ENCODE measurements at regions not wholly inside any gene's neighbourhood (a gene's known extent, or its start where the extent isn't known, plus 50 kb on each side); places are given as distances from the start of the nearest gene placed in this dataset.
"Not testable (repeated sequence)": the region's sequence is repeated elsewhere in the genome, so short reads cannot be mapped to it uniquely, and the experiment has no call there.

DNA sequence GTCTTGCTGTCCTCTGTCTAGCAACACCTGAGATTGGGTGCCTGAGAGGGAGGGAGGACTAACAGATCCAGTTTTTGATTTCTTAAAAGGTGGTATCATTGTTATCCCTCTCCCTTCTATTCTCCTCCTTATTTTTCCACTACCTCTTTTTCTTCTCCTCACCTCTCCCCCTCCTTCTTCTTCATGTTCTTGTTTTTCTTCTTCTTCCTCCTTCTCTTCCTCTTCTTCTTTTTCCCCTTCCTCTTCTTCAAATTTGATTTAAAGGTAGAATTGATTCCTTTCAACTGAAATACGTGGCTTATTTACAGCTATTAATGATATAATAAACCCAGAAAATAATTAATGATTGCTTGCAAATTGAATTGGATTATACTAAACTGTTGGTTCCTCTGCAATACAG is 256.8 kb upstream of the BTG1 start:
- in situ Hi-C loops (cut with MboI; ENCODE audit: low pct_unique_long_range_greater_than_20kb, low sequenced_read_pairs) = no loop called here
- DNase-seq = no peak

DNA sequence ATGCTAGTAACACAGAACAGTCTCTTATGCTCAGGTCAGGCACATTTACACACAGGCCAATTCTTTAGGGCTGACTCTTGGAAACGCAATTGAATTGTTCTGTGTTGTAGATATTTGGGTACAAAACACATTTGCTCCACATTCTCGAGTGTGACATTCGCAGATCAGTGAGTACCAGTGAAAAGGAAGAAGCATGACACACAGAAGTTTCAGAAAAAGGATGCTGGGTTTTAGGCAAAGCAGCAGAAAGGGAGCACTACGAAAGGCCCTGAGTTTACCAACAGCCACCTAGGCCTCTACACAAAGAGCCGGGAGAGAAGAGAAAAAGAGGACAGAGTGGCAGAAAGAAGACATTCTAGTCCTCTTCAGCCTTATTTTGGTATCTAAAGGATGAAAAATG is 254.4 kb upstream of the BTG1 start:
- DNase-seq = no peak
- in situ Hi-C loops (cut with MboI; ENCODE audit: low pct_unique_long_range_greater_than_20kb, low sequenced_read_pairs) = no loop called here

GRCh38 chr12:92398565-92399309 is 253.1 kb upstream of the BTG1 start:
- in situ Hi-C loops (cut with MboI; ENCODE audit: low pct_unique_long_range_greater_than_20kb, low sequenced_read_pairs) = no loop called here
- DNase-seq = no peak

GRCh38 chr12:92396647-92397252 is 251.1 kb upstream of the BTG1 start:
- in situ Hi-C loops (cut with MboI; ENCODE audit: low pct_unique_long_range_greater_than_20kb, low sequenced_read_pairs) = no loop called here
- DNase-seq = no peak

DNA sequence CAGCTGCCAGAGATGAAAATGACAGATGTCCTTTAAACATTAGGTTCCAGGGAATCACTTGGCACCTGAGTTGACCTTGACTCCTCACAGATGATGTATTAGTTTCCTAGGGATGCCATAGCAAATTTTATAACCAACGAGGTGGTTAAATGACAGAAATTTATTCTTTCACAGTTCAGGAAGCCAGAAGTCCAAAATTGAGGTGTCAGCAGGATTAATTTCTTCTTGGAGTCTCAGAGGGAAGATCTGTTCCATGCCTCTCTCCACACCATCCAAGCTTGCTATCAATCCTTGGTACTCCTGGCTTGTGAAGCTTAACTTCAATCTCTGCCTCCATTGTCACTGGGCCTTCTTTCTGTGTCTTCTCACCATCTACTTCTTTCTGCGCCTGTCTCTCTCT is 249.7 kb upstream of the BTG1 start:
- in situ Hi-C loops (cut with MboI; ENCODE audit: low pct_unique_long_range_greater_than_20kb, low sequenced_read_pairs) = no loop called here
- no peak for DNase-seq

GRCh38 chr12:92394895-92395294 is 249.2 kb upstream of the BTG1 start:
- no peak for DNase-seq
- in situ Hi-C loops (cut with MboI; ENCODE audit: low pct_unique_long_range_greater_than_20kb, low sequenced_read_pairs) = no loop called here

GRCh38 chr12:92393504-92393903 is 247.9 kb upstream of the BTG1 start:
- in situ Hi-C loops (cut with MboI; ENCODE audit: low pct_unique_long_range_greater_than_20kb, low sequenced_read_pairs) = no loop called here
- DNase-seq = no peak

DNA sequence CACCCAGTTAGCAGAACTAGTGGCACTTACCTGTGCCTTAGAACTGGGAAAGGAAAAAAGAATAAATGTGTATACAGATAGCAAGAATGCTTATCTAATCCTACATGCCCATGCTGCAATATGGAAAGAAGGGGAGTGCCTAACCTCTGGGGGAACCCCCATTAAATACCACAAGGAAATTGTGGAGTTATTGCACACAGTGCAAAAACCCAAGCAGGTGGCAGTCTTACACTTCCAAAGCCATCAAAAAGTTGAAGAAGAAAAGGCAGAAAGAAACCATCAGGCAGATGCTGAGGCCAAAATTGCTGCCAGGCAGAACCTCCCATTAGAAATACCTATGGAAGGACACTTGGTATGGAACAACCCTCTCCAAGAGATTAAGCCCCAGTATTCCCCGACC is 246.1 kb upstream of the BTG1 start:
- in situ Hi-C loops (cut with MboI; ENCODE audit: low pct_unique_long_range_greater_than_20kb, low sequenced_read_pairs); DNase-seq: not testable (repeated sequence)

DNA sequence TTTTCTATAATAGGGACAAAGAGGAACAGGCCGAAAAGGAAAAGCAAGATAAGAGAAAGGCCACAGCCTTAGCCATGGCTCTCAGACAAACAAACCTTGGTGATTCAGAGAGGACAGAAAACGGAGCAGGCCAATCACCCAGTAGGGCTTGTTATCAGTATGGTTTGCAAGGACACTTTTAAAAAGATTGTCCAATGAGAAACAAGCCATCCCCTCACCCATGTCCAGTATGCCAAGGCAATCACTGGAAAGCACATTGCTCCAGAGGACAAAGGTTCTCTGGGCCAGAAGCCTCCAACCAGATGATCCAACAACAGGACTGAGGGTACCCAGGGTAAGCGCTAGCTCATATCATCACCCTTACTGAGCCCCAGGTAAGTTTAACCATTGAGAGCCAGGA is 243.8 kb upstream of the BTG1 start:
- DNase-seq = no peak
- in situ Hi-C loops (cut with MboI; ENCODE audit: low pct_unique_long_range_greater_than_20kb, low sequenced_read_pairs) = no loop called here

GRCh38 chr12:92385296-92385695 is 239.7 kb upstream of the BTG1 start:
- in situ Hi-C loops (cut with MboI; ENCODE audit: low pct_unique_long_range_greater_than_20kb, low sequenced_read_pairs) = no loop called here
- DNase-seq = no peak

DNA sequence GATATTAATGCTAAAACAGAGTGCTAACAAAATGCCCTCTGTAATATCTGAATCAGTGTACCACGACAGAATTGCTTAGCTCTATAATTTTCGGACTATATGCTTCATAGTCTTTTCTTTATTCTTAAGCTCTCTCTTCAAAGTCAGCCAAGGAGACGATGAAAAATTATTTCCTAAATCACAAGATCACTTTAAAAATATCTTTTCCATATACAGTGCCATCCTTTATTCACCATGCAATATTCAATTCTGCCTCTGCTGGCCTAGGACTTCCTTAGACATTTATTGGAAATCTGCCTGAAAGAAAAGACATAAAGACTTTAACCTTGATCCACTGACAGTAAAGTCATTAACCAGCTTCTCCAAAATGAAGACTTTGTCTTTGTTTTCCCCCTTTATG is 238.9 kb upstream of the BTG1 start:
- no peak for DNase-seq

DNA sequence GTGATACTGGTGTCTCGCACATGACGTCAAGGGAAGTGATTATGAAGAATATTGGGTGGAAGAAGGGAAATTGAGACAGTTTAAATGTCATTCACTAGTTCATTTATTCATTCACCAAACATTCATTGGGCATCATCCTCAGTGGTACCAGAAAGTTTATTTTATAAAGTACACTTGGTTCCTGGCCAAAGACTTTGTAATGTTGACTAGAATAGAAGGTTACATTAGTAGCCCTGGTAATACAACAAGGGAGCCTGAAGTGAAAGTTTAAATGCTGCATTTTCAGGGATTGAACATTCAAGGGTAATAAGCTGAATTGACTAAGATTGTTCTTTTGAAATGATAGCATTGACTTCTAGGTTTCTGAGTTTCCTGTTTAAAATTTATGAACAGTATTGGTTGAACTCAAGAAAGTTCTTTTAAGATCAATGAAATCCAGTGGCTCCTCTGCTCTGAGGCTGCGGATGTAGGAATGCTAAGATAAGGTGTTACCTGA is 236.8 kb upstream of the BTG1 start:
- in situ Hi-C loops (cut with MboI; ENCODE audit: low pct_unique_long_range_greater_than_20kb, low sequenced_read_pairs) = no loop called here
- no peak for DNase-seq

More for the DNA sequence above, 238.9 kb upstream of the BTG1 start:
- in situ Hi-C loops (cut with MboI; ENCODE audit: low pct_unique_long_range_greater_than_20kb, low sequenced_read_pairs) = no loop called here

- in situ Hi-C loops (cut with MboI; ENCODE audit: low pct_unique_long_range_greater_than_20kb, low sequenced_read_pairs) = no loop called here
- DNase-seq = no peak
Observed at GRCh38 chr12:92381856-92382255, 236.2 kb upstream of the BTG1 start.

- in situ Hi-C loops (cut with MboI; ENCODE audit: low pct_unique_long_range_greater_than_20kb, low sequenced_read_pairs) = no loop called here
- DNase-seq = no peak
Observed at GRCh38 chr12:92378682-92379479, 233.2 kb upstream of the BTG1 start.

GRCh38 chr12:92375504-92375903 is 229.9 kb upstream of the BTG1 start:
- DNase-seq; in situ Hi-C loops (cut with MboI; ENCODE audit: low pct_unique_long_range_greater_than_20kb, low sequenced_read_pairs): not testable (repeated sequence)

GRCh38 chr12:92370828-92371227 is 225.2 kb upstream of the BTG1 start:
- in situ Hi-C loops (cut with MboI; ENCODE audit: low pct_unique_long_range_greater_than_20kb, low sequenced_read_pairs) = no loop called here
- DNase-seq = no peak

GRCh38 chr12:92369636-92370035 is 224.0 kb upstream of the BTG1 start:
- no peak for DNase-seq
- in situ Hi-C loops (cut with MboI; ENCODE audit: low pct_unique_long_range_greater_than_20kb, low sequenced_read_pairs) = no loop called here

- no peak for DNase-seq
- in situ Hi-C loops (cut with MboI; ENCODE audit: low pct_unique_long_range_greater_than_20kb, low sequenced_read_pairs) = no loop called here
Observed at GRCh38 chr12:92369056-92369455, 223.4 kb upstream of the BTG1 start.

- in situ Hi-C loops (cut with MboI; ENCODE audit: low pct_unique_long_range_greater_than_20kb, low sequenced_read_pairs) = no loop called here
- DNase-seq = no peak
Observed at GRCh38 chr12:92365836-92366235, 220.2 kb upstream of the BTG1 start.

DNA sequence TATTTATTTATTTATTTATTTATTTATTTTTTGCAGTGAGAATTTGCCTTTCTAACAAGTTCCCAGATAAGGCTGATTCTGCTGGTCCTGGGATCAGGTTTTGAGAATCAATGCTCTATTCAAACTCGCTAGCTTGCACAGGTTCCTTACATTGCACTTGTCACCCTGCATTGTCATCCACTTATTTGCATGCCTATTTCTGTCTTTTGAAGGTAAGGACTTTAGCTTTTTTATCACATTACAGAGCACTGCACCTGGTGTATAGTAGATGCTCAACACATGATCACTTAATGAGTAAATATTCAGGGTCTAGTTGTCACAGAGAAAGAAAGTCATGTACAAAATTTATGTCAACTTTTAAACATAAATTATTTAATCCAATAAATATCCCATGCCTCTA is 219.7 kb upstream of the BTG1 start:
- no peak for DNase-seq
- in situ Hi-C loops (cut with MboI; ENCODE audit: low pct_unique_long_range_greater_than_20kb, low sequenced_read_pairs) = no loop called here
